HFFc6 (cell line): ENCODE measurements at regions not wholly inside any gene's neighbourhood (a gene's known extent, or its start where the extent isn't known, plus 50 kb on each side); places are given as distances from the start of the nearest gene placed in this dataset.
"Not testable (repeated sequence)": the region's sequence is repeated elsewhere in the genome, so short reads cannot be mapped to it uniquely, and the experiment has no call there.

ENCODE experiments used
- DNase-seq: peaks from one replicate; pipeline ENCODE4 v3.0.0-alpha.2; 2018
- H3K27ac Mint-ChIP-seq: 2 replicates; pipeline ENCODE4 v1.8.0; 2020; ENCODE audit warnings: mild to moderate bottlenecking, mixed read lengths
- H3K27me3 Mint-ChIP-seq: 2 replicates; pipeline ENCODE4 v1.8.0; 2021; ENCODE audit warnings: mild to moderate bottlenecking, moderate library complexity, mixed read lengths; ENCODE audit not compliant: insufficient read depth
- H3K36me3 Mint-ChIP-seq: 2 replicates; pipeline ENCODE4 v1.8.0; 2021; ENCODE audit warnings: low read depth, mixed read lengths
- H3K4me1 Mint-ChIP-seq: 2 replicates; pipeline ENCODE4 v1.8.0; 2020; ENCODE audit warnings: low read depth, mixed read lengths
- H3K4me3 Mint-ChIP-seq: 2 replicates; pipeline ENCODE4 v1.8.0; 2020; ENCODE audit warnings: mild to moderate bottlenecking, moderate library complexity, mixed read lengths
- H3K9me3 Mint-ChIP-seq: 2 replicates; pipeline ENCODE4 v1.8.0; 2020; ENCODE audit warnings: mild to moderate bottlenecking, mixed read lengths
- TF ChIP-seq, protein P1 (sequence below): fragments of 200-600 bp; sonication (generic); IDR thresholded peaks from 2 replicates; pipeline ENCODE4 v1.5.0; 2021; ENCODE audit warnings: antibody characterized with exemption, mild to moderate bottlenecking

- Mint-ChIP-seq H3K9me3 (peaks cover 40% of the 10 kb centered on the region), H3K27ac (no peak overlapping the region), H3K27me3 (no peaks in the 10 kb centered on the region; the same call in 1 of the 2 replicates), H3K4me3 (no peak overlapping the region), H3K36me3 (no peaks in the 10 kb centered on the region), H3K4me1 (no peaks in the 10 kb centered on the region)
- TF ChIP-seq, protein P1, sequence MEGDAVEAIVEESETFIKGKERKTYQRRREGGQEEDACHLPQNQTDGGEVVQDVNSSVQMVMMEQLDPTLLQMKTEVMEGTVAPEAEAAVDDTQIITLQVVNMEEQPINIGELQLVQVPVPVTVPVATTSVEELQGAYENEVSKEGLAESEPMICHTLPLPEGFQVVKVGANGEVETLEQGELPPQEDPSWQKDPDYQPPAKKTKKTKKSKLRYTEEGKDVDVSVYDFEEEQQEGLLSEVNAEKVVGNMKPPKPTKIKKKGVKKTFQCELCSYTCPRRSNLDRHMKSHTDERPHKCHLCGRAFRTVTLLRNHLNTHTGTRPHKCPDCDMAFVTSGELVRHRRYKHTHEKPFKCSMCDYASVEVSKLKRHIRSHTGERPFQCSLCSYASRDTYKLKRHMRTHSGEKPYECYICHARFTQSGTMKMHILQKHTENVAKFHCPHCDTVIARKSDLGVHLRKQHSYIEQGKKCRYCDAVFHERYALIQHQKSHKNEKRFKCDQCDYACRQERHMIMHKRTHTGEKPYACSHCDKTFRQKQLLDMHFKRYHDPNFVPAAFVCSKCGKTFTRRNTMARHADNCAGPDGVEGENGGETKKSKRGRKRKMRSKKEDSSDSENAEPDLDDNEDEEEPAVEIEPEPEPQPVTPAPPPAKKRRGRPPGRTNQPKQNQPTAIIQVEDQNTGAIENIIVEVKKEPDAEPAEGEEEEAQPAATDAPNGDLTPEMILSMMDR, result no peak
- no peak for DNase-seq
These were observed 420.1 kb downstream of the EDEM1 start for GRCh38 chr3:5607581-5607980.

DNA sequence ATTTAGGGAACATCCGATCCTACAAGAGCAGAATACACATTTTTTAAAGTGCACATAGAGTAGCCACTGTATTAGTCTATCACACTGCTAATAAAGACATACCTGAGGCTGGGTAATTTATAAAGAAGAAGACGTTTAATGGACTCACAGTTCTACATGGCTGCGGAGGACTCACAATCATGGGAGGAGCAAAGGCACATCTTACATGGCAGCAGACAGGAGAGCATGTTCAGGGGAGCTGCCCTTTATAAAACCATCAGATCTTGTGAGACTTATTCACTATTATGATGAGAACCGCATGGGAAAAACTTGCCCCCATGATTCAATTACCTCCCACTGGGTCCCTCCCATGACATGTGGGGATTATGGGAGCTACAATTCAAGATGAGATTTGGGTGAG is 421.5 kb downstream of the EDEM1 start:
- H3K4me1 Mint-ChIP-seq, H3K36me3 Mint-ChIP-seq, H3K27me3 Mint-ChIP-seq, H3K4me3 Mint-ChIP-seq, H3K27ac Mint-ChIP-seq, DNase-seq: not testable (repeated sequence)
- peaks cover 29% of the 10 kb centered on the region for H3K9me3 Mint-ChIP-seq

DNA sequence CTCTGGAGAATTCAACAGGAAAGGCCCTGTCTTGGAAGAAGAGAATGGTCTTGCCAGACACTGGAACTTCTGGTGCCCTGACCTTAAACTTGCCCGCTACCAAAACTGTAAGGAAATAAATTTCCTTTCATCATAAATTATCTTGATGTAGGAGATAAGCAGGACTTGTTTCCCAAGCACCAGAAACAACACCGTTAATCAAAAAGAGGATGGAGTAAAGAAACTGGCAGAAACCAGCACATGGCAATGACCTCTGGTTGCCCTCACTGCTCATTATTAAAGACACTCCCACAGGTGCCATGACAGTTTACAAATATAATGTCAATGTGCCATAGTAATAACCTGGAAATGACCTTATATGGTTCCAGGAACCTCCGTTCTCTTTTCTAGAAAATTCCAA is 426.1 kb downstream of the EDEM1 start:
- DNase-seq, result no peak
- TF ChIP-seq, protein P1, result no peak
- no peak overlapping the region for H3K4me3 Mint-ChIP-seq
- H3K36me3 Mint-ChIP-seq, result no peaks in the 10 kb centered on the region
- no peak overlapping the region for H3K27ac Mint-ChIP-seq
- no peaks in the 10 kb centered on the region for H3K27me3 Mint-ChIP-seq
- H3K4me1 Mint-ChIP-seq, result no peaks in the 10 kb centered on the region
- peaks cover 9% of the 10 kb centered on the region for H3K9me3 Mint-ChIP-seq

- no peak overlapping the region for H3K4me3 Mint-ChIP-seq
- H3K4me1 Mint-ChIP-seq, result no peaks in the 10 kb centered on the region
These were observed 429.4 kb downstream of the EDEM1 start for GRCh38 chr3:5616873-5617272.

DNA sequence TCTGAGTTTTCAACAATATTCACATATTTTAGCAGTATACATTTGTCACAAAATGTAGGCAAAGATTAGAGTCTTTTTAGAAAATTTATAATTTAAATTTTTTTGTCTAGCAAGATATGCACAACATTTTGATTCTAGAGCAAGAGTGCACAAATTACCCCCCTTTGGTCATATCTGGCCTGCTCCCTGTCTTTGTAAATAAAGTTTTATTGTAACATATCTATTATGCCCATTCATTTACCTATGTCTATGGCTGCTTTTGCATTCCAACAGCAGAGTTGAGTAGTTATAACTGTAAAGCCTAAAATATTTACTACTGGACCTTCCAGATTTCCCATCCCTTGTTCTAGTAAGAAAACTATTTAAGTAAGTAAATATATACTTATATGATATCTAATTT is 430.7 kb downstream of the EDEM1 start:
- Mint-ChIP-seq H3K4me3 (no peak overlapping the region), H3K27me3 (no peaks in the 10 kb centered on the region; the same call in 1 of the 2 replicates), H3K27ac (no peak overlapping the region), H3K4me1 (no peaks in the 10 kb centered on the region), H3K9me3 (peaks cover 22% of the 10 kb centered on the region), H3K36me3 (no peaks in the 10 kb centered on the region)
- DNase-seq, result no peak
- TF ChIP-seq, protein P1, result no peak

More at GRCh38 chr3:5616873-5617272, 429.4 kb downstream of the EDEM1 start:
- no peaks in the 10 kb centered on the region; the same call in 1 of the 2 replicates for H3K27me3 Mint-ChIP-seq
- TF ChIP-seq, protein P1, result no peak
- H3K27ac Mint-ChIP-seq, result no peak overlapping the region
- no peaks in the 10 kb centered on the region for H3K36me3 Mint-ChIP-seq
- peaks cover 15% of the 10 kb centered on the region for H3K9me3 Mint-ChIP-seq
- DNase-seq, result no peak

- H3K9me3 Mint-ChIP-seq, result peaks cover 33% of the 10 kb centered on the region
- H3K27me3 Mint-ChIP-seq, result no peaks in the 10 kb centered on the region
- H3K4me1 Mint-ChIP-seq, result no peaks in the 10 kb centered on the region
- TF ChIP-seq, protein P1, result no peak
- no peaks in the 10 kb centered on the region for H3K36me3 Mint-ChIP-seq
- no peak for DNase-seq
- no peak overlapping the region for H3K27ac Mint-ChIP-seq
- no peak overlapping the region for H3K4me3 Mint-ChIP-seq
These were observed 442.9 kb downstream of the EDEM1 start for GRCh38 chr3:5630406-5630805.
